ENCODE measurements at regions not wholly inside any gene's neighbourhood (a gene's known extent, or its start where the extent isn't known, plus 50 kb on each side); places are given as distances from the start of the nearest gene placed in this dataset.
"Not testable (repeated sequence)": the region's sequence is repeated elsewhere in the genome, so short reads cannot be mapped to it uniquely, and the experiment has no call there.

DNA sequence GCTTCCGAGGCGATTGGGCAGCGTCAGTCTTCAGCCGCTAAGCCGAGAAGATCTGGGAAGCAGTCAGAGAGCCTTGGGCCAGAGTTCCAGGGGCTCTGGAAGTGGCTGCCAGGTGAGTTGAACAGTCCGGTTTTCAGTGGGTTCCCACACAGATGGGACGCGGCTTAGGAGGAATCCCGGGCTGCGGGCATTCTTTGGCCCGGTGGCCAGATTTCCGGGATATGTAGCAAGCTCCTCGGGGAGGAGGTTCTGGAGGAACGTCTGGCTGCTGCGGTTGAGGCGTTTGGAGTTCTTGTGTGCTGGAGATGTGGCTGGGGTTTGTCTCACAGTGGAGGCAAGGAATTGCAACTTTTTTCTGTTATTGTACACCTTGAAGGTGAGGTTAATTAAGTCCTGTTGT is 182.6 kb downstream of the CD83 start:
- not testable (repeated sequence) for DNase-seq

DNA sequence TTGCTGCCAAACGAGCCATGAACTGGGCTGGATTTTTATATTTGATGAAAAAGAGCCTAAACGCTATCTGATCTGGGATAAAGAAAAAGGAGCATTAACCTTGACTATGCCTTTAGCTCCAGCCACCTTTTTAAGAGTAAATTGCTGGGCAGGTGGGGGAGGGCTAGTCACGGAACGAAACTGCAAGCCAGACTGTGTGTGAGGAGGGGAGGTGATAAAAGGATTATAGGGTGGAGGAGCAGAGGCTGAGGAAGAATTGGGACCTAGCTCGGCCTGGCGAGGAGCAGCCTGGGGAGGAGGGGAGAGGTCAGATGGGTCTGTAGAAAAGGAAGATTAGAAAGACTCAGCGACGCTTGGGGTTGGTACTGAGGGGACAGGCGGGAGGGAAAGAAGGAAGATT is 183.1 kb downstream of the CD83 start:
- not testable (repeated sequence) for DNase-seq

DNA sequence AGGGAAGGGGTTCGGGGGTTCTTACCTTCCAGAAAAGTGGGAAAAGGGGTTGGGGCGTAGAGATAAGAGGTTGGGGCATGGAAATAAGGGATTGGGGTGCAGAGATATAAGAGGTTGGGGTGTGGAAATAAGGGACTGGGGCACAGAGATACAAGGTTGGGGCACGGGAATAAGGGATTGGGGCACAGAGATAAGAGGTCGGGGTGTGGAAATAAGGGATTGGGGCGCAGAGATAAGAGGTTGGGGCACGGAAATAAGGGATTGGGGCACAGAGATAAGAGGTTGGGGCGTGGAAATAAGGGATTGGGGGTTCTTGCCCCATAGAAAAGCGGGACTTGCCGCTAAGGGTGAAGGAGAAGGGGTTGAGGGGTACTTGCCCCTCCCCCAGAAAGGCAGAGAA is 183.9 kb downstream of the CD83 start:
- not testable (repeated sequence) for DNase-seq

DNA sequence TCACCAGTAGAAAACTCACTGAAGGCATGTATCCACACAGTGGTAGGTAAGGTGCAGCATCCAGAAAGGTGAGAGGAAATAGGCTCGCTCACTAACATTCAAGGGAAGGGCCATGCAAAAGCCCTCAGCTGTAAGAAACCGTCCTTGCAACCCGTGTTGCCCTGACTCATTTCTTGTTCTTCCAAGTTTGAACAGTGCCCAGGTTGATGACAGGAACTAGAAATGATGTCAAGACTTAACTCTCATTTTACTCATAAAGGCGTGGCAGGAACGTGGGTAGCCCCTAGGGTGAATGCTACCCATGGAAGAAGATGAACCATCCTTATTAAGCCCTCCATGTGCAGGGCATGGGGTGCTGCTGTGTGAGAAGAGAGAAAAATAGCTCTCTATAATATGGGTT is 187.6 kb downstream of the CD83 start:
- no peak for DNase-seq

DNA sequence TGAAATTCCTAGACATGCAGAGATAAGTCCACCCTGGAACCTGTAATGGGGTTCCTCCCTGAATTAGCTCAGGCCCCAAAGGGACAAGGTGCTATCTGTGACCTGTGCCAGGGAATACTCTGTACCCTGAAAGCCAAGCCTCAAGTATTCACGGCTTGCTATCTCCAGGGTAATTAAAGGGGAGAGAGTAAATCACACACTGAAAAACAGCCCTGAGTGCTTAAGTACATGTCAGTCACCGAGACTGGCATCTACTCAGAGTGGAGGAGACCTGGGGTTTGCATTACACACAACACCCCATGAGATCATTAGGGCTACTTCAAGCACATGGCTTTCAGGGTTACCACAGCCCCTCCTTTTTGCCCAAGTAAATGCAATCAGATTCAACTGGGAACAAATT is 188.1 kb downstream of the CD83 start:
- DNase-seq = no peak

DNA sequence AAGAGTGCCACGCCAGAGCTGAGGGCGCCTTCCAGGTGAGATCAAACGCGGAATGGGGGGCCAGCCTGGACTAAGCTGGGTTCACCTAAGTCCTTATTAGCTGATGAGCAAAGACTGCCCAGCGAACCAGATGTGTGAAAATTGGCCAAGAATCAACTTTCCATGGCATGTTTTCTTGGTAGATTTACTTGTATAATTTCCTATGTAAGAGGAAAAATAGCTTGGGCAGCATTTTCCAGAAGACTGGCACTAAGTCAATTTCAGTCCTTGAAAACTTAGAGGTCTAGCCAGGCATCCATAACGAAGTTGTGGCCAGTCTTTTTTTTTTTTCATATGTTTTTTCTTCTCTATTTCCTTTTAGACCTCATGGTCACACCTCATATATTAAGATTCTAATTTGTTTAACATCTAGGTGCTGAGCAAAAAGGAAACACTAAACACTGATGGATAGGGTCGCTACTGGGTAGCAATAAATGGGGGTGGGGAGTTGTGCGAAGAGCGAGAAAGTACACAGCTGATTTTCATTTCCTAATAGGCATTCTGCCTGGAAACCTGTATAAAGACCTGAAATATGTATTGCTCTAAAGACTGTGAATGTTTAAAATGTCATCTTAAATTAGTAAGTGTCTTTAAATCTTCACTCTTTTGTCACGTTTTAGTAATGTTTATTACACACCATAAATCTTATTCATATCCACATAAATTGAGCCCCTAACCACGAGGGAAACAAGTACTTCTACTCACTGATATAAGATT is 188.8 kb downstream of the CD83 start:
- DNase-seq = no peak

DNA sequence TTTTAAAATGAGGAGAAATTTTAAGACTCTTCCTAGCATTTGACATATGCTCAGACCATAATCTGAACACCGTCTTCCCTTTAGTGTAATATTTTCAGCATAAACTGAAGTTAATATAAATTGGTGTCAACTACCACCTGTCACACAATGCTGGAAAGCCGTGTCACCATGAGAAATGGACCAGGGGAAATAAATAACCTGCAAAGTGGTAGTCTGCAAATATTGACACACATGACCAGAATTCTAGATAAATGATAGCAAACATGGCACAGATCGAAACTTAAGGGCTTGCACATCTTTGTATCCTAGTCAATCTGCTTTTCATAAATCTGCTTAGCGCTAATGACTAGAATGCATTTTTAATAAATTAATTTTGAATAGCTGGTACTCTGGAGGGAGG is 191.9 kb downstream of the CD83 start:
- DNase-seq = no peak

DNA sequence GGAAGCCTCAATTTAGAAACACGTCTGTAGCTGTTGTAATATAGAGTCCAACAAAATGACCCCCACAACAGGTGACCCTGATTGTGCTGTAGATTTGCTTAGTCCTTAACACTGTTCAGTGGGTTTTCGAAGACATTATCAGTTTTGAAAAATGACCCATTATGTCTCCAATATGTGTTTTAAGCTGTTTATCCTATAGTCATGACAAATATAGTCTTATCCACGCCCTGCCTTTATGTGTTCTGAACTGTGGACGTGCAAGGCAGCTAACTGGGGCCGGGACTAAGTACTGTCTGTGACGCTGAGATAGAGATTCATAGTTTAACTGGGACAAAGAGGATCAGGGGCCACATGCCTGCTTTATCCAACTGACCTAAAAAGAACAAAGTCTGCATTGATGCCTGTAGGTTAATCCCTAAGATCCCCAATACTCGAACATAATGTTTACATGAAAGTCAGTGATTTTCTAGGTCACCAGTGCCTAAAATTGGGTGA is 192.4 kb downstream of the CD83 start:
- DNase-seq = no peak

DNA sequence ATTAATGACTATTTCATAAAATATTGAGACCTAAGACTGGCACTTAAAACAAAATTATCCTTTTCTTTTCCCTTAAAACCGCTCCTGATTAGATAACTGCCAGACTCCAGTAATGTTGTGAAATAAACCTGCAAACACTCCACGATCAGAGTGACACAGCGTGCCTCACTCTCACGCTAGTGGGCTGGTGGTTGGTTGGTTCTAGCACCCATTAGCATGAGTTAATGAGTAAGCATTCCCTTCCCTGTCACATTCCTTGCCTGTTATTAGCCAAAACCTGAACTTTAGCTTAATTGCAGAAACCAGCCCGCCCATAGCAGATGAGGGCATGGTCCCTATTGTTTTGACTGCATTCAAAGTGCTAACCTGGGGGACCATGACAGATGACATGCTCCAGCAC is 193.4 kb downstream of the CD83 start:
- DNase-seq = no peak

DNA sequence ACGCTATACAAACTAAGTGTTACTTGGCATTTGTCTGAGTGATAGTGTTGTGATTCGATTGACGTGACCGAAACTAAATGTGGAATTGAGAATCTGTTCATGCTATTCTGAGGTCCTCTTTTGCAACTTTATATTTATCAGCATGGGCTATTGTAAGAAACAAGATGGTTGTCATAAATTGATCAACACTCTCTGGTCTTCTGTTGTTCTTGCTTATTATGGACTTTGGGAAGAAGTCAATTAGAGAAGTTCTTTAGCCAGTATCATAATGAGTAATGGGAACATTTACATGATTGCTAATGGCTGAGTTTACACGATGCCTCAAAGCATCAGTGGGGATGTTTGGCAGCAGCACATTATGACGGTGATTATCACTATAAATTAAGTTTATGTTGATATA is 195.0 kb downstream of the CD83 start:
- no peak for DNase-seq

DNA sequence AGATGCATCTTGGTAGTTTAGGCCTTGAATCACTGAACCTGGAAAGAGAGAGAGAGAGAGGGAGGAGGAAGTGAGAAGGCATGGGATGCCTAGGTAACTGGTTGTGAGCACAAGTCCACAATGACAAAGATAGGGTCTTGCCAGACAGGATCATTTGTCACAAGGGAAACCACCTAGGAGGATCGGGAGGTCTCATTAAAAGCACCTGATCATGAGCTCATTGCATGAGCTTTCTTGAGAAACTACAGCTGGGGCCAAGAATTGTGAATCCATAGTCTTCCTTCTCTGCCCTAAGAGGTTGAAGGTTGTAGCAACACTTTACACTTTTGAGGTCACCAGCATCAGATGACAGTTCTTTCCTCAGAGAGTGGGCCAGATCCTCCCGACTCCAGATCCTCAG is 195.7 kb downstream of the CD83 start:
- DNase-seq = no peak

DNA sequence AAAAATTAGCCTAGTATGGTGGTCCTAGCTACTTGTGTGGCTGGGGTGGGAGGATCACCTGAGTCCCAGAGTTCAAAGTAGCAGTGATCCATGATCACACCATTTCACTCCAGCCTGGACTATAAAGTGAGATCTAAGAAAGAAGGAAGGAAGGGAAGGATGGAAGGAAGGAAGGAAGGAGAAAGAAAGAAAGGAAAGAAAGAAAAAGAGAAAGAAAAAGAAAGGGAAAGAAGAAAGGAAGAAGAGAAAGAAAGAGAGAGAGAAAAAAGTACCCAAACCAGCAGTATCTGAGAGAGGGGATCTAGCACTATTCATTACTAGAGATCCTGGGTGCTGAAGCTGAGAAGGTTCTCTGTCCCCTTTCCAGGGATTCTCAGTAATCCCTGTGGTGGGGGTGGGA is 197.8 kb downstream of the CD83 start:
- DNase-seq = no peak

DNA sequence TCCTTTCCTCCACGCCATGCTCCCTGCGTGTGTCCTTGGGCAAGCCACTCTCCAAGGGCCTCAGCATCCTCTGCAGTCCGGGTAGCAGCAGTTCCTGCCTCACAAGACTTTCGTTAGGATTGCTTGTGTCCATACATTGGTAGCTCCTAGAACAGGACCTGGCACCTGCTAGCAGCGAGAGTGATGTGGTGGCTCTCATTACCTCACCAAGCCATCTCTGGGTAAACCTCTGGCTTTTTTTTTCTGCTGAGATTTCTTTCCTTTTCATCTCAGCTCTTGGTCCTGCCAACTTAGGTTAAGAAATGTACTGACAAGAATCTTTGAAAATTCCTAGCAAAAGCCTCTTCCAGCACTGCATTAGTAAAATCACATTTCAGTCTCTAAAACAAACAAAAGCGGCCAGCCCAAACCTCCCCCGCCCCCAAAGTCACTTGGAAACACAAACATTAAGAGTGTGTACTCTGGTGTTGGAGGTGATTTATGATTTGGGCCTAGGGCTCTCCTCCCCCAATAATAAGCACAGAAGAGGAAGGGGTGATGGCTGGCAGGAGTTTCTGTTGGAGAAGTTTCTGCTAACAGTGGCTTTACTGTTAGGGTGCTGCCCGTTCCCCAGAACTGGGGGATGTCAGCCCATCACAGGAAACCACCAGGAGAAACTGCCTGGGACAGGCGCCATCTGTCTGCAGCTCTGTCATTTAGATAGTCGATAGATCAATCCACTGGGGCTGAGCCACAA is 199.2 kb downstream of the CD83 start:
- DNase-seq = peak in 1 of 2 experiments; percentile 11

DNA sequence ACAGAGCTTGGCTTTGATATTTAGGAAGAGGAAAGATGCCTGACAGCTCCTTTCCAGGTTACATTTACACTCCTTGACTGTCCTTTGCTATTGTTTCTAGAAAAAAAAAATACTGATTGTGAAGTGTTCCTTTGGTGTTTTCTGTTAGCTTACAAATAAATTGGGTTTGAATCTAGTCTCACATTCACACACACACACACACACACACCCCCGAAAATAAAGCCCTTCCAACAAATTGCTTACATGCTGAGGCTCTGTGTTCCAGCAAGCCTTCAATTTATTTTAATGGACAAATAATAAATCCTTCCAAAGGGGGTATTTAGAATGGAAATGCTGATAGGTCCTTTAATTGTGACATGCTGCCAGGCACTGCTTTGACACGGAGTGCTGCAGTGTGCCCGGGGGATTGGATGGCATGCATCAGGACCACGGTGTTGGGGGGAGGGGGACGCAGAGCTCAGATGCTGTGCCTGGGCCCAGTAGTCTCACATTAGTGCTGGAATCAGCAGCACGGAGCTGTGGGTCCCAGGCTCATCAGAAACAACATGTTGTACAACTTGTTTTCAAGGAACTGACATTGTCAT is 199.9 kb downstream of the CD83 start:
- DNase-seq = no peak

DNA sequence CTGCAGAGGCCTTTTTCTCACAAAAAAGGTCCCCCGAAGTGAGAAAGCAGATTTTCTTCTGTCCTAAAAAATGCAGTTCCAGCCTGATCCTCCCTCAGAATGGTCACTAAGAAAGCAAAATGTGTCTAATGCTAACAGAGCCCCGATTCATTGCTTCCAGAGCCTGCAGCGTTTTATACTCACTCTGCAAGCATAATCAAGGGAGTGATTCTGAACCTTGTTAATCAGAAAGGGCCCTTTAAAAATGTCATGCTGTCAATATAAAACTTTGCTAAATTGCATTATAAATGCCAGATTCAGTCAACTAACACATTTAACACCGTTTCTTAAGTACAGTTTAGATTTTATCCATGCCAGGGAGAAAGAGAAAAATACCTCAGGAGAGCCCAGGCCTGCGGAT is 202.8 kb downstream of the CD83 start:
- no peak for DNase-seq

DNA sequence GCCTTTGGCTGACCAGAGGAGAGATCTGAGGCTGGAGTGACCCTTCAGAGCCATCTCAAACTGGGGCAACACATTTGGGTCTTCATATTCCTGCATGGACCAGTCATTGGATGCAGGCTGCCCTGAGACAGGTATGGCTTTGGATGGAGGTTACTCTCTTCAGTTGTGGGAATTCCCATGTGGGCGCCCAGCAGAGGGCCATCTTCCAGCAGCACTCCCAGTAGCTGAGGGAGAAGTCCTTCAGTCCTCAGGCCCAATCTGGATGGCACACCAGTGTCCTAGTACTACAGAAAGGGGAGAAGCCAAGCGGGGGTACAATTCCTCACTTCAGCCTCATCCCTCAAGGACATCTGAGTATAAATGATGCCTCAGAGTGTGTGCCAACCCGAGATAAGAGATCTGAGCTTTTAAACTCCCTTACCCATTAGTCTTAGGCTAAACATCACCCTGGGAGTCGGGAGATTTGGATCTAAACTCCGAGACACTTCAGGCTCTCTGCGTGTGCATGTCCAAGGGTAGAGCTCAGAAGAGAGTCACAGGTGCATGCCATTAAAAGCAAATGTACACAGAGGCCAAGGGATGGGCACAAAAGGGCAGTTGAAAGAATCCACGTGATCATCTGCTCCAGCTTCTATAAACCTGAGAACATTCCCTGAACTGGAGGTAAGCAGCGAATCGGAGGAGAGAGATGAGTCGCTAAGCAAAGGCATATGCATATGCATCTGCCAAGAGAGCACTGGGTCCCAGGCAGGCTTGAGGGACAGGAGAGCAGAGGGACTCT is 204.6 kb downstream of the CD83 start:
- no peak for DNase-seq

DNA sequence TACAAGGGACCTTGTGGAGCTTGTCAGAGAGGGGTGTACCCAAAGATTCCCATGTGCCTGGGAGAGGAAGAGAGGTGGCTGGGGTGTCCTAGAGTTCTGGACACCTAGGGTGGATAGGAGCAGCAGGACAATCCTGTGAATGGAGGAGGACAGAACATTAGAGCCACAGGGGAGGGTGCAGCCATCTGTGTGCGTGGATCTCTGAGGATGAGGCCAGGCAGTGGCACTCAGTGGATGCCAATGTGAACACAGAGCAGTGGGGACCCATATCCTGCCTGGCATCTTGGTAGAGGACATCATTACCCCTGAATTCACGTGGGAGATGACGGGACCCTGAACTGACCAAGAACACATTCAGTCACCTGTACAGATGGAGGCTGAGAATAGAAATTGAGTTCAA is 205.3 kb downstream of the CD83 start:
- no peak for DNase-seq

DNA sequence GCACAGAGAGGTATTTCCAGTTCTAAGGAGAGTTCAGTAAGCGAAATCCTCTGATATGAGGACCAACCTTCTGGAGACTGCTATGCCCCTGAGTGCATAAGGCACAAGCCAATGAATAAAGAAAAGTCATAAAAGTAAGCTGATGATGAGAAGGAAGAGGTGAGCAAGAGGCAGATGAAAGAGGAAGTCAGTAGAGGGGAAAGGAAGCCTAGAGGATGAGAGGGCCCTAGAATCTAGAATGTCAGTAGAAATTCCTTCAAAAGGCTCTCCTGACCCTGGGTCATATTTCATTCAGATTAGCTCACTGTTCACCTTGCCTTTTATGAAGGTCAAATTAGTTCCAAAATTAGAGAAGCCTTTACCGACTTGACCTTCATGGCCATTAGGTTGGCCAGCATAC is 209.2 kb downstream of the CD83 start:
- peak; percentile 18 to 45 for DNase-seq

DNA sequence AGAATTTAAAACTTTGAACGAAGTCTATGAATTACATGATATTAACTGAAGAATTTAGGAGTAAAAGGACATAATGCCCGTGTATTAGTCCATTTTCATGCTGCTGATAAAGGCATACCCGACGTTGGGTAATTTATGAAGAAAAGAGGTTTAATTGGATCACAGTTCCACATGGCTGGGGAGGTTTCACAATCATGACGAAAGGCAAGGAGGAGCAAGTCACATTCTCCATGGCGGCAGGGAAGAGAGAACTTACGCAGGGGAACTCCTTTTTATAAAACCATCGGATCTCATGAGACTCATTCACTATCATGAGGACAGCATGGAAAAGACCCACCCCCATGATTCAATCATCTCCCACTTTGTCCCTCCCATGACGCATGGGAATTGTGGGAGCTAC is 210.6 kb downstream of the CD83 start:
- no peak for DNase-seq

DNA sequence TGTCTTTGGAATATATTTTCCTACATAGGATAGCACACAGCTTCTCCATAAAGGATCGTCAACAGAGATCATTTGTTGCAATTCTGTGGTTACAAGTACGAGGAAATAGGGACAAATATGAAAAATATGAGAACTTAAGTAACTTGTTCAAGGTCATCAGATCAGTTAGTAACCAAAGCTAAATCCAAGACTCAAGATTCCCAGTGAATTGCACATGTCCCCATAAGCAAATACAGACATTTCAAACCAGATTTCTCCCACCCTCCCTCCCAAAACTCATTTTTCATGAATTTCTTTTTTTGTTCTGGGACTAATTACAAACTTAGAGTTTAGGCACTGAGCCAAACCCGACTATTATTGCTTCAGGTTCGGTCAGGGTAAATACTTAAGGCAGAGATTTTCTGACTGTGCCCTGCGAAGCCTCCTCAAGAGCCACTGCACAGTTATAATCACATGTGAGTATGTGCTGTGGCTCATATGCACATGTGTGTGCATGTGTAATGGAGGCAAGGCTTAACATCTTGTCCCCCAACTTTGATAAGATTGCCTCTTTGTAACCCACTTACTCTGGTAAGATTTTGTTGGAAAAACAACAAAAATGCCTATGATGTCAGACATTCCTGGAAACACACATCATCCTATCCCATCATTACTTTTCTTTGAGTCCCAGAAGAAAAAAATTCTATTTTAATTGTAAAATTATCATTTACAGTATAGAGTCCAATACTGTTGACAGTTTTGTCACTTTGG is 216.2 kb downstream of the CD83 start:
- no peak for DNase-seq

DNA sequence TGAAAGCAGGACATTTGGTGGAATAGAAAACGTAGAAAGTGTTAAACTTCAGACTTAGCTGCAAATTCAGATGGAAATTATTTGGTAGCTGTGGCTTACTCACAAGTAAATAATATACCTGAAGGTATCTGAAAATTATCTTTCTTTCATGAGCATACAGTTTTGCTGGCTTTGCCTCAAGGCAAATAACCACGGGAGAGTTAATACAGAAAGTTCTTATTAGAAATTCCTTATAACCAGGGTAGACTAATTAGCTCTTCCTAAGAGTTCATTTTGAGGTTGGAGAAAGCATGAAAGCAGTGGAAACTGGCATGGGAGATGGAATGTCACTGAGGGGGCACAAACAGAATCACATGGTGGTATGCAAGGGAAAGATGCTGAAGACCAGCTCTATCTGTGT is 217.5 kb downstream of the CD83 start:
- no peak for DNase-seq

DNA sequence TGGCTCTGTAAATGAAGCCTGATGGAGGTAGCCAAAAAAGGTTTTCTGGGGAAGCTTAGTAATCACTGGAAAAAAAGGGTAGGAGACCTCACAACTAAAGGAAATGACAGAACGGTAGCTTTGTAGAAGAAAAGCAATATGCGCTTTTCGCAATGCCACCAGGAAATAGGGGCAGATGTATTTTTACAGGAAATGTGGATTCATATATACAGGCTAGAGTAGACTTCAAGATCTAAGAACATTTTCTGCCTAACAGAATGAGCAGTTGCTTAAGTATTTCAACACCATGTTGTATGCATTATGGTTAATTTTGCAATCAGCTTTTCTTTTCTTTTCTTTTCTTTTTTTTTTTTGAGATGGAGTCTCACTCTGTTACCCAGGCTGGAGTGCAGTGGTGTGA is 219.6 kb downstream of the CD83 start:
- DNase-seq = peak; percentile 88 to 93

DNA sequence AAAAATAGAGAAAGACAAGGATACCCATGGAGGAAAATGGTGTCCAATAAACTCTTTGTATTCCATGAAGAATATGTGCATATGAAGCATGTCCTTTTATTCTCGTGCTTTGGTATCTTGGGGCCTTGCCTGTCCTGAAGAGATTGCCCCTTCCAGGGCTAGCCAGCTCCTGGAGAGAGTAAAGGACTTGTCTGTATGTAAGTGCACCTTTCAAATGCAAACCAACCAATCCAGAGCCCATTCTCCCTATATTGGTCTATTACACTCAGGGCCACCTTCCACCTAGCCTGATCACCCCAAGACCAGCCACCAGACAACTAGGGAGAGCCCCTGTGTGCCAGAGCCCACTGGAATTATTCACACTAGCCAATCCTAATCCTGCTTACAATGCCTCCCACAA is 221.6 kb downstream of the CD83 start:
- no peak for DNase-seq

All from Kasumi-1 (cell line).